ENCODE measurements at regions not wholly inside any gene's neighbourhood (a gene's known extent, or its start where the extent isn't known, plus 50 kb on each side); places are given as distances from the start of the nearest gene placed in this dataset.
"Not testable (repeated sequence)": the region's sequence is repeated elsewhere in the genome, so short reads cannot be mapped to it uniquely, and the experiment has no call there.

DNA sequence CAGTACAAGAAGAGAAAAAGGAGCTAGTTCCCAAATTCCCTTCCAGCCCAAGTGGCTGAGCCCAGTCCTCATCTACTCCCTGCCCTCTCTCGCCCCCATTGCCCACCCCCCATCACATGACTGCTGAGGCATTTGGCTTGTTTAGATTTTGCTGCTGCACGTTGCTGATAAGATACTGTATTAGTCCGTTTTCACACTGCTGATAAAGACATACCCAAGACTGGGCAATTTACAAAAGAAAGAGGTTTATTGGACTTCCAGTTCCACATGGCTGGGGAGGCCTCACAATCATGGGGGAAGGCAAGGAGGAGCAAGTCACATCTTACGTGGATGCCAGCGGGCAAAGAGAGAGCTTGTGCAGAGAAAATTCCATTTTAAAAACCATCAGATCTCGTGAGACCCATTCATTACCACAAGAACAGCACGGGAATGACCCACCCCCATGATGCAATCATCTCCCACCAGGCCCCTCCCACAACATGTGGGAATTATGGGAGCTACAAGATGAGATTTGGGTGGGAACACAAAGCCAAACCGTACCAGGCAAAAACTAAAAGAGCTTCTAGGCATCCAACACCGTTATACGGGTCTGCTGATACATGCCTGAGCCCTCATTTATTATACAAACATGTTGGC is 243.4 kb downstream of the NUAK1 start:
- TF ChIP-seq POLR2A, POLR2AphosphoS5, EP300 (IDR thresholded peaks at IDR 0.05): not testable (repeated sequence)
- TF ChIP-seq, protein P1, sequence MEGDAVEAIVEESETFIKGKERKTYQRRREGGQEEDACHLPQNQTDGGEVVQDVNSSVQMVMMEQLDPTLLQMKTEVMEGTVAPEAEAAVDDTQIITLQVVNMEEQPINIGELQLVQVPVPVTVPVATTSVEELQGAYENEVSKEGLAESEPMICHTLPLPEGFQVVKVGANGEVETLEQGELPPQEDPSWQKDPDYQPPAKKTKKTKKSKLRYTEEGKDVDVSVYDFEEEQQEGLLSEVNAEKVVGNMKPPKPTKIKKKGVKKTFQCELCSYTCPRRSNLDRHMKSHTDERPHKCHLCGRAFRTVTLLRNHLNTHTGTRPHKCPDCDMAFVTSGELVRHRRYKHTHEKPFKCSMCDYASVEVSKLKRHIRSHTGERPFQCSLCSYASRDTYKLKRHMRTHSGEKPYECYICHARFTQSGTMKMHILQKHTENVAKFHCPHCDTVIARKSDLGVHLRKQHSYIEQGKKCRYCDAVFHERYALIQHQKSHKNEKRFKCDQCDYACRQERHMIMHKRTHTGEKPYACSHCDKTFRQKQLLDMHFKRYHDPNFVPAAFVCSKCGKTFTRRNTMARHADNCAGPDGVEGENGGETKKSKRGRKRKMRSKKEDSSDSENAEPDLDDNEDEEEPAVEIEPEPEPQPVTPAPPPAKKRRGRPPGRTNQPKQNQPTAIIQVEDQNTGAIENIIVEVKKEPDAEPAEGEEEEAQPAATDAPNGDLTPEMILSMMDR (IDR thresholded peaks at IDR 0.05) = not testable (repeated sequence)

All from upper lobe of left lung (tissue), 4 donors.